ENCODE measurements at regions not wholly inside any gene's neighbourhood (a gene's known extent, or its start where the extent isn't known, plus 50 kb on each side); places are given as distances from the start of the nearest gene placed in this dataset.

DNA sequence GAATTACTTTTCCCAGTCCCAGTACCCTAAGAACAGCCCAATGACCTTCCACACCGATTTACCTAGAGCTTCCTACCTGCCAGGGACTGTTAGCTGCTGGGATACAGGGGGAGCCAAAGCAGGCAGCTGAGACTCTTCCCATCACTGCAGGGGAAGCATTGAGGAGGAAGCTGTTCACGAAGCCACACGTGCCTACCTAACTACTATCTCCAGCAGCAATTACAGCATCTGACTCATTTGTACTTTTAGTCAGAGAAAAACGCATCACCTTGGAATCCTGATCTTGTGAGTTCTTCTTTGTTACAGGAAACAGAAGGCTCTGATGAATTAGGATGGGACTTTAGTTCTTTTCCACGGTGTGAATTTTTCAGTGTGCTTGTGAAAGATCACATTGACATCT is 113.7 kb upstream of the DHX40 start:
- peak; percentile 65 for DNase-seq

DNA sequence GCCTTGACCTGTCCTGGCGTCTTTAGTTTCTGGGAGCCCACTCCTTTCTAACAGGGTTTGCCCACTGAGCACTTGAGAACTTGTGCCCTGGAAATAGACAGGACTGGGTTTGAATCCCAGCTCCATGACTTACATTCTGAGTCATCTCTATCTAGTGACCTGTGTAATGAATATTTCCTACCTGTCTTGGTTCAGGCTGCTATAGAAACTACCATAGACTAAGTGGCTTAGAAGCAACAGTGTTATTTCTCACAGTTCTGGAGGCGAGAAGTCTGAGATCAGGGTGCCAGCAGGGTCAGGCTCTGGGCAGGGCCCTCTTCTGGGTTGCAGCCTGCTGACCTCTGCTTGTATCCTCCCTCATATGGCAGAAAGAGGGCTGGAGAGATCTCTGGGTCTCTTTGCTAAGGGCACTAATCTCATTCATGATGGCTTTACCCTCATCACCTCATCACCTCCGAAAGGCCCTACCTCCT is 110.7 kb upstream of the DHX40 start:
- no peak for DNase-seq

DNA sequence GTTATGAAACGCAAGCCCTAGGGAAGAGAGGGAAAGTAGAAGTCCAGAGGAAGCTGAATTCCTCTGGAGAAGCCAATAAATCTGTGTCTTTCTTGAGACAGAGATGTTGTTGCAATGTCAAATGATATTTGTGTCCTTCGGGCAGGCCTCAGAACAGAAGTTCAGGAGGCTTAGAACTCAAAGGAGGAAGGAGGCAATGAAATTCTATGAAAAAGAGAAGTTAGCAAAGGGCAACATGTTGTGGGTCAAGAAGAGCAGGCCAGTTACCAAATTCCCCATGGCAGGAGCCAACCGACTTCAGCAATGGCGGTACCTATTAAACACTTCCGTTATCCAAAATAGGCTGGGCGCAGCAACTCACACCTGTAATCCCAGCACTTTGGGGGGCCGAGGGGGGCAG is 109.0 kb upstream of the DHX40 start:
- no peak for DNase-seq

DNA sequence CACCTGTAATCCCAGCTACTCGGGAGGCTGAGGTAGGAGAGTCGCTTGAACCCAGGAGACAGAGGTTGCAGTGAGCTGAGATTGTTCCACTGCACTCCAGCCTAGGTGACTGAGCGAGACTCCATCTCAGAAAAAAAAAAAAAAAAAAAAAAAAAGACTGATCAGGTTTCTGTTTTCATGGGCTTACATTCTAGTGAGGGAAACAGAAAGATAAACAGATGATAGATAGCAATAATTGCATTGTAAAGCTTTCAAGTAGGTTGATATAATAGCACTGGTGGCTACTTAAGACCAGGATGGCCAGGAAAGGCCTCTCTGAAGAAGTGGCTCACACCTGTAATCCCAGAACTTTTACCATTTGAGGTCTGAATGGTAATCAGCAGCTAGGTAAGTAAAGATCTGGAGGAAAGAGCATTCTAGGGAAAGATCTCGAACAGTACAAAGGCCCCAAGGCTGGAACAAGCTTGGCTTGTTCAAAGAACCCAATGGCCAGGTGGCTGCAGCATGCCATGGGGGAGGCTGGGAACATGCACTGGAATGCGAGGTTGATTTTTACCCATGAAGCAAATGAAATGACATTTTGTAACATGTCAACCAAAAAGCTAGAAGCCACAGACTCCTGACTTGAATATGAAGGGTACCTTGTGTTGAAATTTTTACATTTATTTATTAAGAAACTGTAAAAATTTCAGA is 108.3 kb upstream of the DHX40 start:
- DNase-seq = no peak

DNA sequence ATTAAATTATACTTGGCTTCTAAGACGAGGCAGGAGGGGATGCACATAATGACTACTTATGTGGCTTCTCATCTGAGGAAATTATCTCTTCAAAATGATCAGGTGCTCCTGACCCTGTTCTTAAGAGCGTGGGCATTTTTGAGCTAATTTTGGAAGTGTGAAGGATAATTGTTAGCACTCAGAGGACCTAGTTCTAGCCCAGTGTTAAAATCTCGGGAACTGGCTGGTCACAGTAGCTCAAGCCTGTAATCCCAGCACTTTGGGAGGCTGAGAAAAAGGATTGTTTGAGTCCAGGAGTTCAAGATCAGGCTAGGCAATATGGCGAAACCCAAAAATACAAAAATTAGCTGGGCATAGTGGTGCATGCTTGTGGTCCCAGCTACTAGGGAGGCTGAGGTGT is 103.0 kb upstream of the DHX40 start:
- DNase-seq = no peak

DNA sequence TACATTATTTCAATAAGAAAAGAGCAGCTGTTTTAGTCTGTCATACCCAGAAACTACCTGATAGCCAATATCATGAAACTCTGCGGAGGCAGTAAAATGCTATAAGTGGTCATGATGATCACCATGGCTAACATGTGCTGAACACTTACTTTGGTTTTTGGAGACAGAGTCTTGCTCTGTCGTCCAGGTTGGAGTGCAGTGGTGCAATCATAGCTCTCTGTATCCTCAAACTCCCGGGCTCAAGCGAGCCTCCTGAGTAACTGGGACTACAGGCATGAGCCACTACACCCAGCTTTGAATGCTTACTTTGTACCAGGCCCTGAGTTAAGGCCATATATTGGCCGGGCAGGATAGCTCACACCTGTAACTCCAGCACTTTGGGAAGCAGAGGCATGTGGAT is 101.2 kb upstream of the DHX40 start:
- no peak for DNase-seq

DNA sequence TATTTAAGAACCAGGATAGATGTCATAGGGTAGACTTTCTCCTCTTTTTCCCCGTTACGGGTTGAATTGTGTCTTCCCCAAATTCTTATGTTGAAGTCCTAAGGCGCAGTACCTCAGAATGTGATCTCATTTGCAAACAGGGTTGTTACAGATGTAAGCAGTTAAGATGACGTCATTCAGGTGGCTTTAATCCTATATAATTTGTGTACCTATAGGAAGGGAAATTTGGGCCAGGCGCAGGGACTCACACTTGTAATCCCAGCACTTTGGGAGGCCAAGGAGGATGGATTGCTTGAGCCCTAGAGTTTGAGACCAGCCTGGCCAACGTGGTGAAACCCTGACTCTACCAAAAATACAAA is 99.5 kb upstream of the DHX40 start:
- no peak for DNase-seq

DNA sequence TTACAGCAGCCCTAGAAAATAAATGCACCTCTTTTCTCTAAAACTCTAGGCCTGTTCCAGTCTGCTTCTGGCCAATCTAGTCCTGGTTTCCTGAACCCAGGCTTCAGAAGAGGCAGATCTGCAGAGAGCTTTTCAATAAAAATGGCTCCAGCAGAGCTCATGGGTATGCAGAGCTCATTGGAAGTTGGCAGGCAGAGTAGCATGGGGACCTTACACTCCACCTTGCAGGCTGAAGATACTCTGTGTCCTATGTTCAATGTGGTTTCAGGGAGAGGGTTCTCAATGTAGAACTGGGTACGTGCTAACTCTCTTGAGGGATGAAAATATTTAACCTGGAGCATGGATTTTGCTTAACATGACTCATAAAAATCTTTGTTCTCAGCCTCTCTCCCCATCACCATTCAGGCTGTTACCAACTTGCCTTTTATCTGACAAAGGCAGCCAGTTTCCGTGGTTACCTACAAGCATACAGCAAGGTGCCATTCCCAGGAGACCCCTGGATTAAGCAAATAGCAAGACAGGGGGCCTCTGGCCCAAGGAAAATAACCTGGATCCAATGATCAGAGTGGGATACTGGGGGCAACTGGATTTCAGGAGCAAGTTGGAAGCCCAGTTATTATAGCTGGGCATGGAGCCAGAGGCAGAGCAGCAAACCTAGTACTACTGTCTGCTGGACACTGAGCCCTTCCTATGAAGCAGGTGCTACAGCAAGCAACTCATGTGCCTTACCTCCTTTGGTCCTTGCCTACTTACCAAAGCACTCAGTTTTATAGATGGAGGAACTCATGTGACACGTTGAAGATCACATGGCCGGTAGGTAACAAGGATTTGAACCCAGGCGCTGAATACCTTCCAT is 98.2 kb upstream of the DHX40 start:
- no peak for DNase-seq

DNA sequence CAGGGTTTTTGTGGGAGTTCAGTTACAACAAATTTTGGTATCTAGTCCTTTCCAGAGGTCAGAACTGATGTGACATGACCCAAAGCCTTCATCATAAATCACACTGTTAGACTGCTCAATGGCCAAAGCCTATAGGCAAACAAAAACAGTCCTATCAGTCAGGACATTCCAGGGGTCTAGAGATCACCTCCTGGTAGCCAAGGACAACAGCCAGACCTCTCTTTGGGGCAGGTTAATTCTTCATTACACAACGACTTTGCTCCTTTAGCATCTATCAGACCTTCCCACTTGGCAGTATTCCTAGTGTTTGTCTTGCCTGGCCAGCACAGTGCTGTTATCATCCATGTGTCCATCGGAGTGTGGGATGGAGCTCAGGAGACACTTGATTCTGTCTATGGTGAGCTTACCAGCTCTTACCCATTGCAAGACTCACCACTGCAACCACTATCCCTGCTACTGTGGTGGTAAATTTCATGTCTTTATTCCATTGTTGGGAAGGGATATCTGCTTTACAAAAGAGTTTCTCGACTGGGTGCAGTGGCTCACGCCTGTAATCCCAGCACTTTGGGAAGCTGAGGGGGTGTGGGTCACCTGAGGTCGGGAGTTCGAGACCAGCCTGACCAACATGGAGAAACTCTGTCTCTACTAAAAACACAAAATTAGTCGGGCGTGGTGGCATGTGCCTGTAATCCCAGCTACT is 95.5 kb upstream of the DHX40 start:
- no peak for DNase-seq

DNA sequence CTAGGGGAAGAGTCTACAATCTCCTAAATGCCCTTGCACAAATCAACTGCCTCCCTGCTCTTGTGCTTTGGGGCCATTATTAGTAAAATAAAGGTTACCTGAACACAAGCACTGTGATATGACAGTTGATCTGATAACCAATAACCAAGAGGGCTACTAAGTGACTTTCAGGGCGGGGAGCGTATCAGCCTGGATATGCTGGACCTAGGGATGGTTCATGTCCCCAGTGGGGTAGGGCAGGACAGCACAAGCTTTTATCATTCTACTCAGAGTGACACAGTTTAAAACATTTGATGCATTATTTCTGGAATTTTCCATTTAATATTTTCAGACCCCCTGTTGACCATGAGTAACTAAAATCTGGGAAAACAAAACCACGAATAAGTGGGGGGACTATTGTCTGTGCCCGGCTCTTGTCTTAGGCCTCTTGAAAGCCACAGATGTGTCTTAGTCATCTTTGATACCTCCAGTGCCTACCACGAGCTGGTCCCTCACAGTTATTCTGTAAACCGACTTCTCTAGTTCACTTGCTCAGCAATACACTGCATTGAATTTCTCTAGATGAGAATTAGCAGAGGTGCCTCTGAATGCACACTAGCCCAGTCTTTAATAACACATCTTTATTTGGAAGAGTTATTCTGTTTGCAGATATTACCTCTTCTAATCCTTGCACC is 94.6 kb upstream of the DHX40 start:
- DNase-seq = no peak

DNA sequence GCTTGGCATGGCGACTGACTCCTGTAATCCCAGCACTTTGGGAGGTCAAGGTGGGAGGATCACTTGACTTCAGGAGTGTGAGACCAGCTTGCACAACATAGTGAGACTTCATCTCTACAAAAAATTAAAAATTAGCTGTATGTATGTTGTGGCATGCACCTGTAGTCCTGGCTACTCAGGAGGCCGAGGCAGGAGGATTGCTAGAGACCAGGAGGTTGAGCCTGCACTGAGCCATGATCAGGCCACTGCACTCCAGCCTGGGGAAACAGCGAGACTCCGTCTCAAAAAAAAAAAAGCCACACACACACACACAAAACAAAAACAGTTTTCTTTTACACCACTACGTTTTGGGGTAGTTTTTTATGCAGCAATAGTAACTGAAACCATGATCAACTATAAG is 89.0 kb upstream of the DHX40 start:
- DNase-seq = no peak

DNA sequence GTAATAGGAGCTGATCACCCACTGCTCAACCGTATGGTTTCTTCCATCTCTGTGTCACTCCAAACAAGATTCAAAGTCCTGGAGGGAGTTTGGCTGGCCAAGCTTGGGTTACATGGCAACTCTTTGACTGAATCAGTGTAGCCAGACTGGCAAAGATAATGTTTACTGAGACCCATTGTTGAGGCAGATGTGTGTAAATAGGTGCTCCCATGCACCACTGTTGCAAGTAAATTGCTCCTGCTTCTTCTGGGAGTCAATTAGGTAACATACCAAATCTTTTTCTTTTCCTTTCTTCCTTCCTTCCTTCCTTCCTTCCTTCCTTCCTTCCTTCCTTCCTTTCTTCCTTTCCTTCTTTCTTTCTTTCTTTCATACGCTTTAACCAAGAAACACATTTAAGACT is 86.3 kb upstream of the DHX40 start:
- no peak for DNase-seq

DNA sequence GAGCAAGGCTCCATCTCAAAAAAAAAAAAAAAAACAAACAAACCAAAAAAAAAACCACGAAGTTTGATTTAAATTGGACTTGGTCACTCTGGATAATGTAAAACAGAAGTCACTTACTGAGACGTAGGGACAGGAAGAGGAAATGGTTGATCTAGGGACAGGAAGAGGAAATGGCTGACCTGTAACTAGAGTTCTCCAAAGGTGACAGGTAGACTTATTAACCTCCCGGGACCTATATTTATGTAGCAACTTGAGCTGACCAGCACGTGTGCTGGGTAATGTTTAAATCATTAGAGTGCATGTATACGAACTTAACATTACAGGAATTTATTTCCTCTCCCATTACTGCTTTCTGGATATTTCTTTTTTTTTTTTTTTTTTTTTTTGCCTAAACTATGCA is 81.5 kb upstream of the DHX40 start:
- DNase-seq = no peak

DNA sequence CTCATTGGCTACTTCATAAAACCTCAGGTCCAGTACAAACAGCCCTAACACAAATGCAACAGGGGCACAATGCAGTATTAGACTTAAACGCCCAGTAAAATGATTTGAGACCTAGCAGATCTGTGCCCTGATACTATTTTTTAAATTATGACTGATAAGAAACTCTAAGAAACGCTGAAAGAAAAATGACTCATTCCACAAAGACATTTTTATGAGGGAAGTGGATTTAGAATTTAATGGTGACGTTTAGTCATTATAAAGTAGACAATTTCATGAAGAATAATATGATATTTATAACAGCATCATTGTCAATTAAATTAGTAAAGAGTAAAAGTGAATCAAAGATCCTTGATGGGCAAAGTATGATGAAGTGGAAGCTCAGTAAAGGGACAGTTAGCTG is 80.4 kb upstream of the DHX40 start:
- DNase-seq = no peak

DNA sequence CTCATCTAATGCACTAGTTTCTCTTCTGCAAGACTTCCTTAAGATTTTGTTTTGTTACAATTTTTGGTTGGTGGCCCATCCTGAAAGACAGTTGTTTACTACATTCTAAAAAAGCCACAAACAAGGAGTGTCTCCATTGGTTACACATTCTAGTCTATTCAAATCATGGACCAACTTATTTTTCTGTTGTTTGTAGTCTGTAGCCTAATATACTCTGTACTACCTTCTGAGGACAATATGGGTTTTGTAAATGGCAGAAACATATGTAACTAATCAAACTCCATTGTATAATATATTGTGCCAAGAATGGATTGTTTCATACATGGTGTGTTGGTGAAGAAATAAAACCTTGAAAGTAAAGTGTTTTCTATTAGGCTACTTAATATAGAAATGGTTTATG is 79.5 kb upstream of the DHX40 start:
- DNase-seq = no peak

DNA sequence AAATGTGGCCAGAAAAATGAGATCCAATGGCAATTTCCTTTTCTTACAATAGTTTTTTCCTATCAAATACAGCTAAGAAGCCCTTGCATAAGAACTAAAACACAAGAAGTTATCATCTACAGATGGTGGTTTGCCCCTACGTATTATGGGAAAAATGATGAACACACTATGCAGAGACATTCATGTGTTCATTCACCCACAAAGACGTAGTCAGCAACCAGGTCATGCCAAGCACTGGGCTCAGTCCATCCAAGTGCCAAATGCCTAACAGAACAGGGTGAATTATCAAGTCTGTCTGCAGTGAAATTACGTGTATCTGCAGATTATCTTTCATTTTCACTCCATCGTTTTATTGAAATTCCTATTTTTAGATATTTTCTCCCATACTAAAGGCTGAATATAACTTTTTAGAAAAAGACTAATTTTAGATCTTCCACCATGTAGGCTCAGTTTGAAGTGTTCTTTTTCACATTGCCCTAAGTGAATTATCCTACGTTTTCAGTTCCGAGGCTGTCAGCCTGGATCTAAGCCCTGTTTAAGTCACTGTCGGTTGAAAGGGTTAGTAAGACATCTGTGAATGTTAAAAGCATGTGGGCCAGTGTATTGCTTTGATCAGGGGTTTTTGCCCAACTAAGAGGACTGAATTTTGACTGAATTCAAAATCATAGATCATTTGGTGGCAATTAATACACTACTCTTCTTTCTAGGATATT is 78.1 kb upstream of the DHX40 start:
- peak; percentile 20 for DNase-seq

DNA sequence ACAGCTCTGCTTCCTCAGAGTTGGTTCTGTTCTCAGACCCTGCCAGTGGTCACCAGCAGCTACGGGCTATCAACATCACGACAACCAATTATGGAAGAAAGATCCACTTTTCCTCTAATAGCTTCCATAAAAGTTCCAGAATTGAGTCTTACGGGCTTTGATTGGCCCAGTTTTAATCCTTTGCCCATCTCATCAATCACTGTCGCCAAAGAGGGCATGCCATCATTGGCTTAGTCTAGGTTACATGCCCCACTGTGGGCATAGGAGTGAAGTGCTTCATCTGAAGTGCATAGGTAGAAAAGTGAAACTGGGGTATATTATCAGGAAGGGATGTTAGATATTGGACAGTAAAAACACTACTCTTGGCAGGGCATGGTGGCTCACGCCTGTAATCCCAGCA is 76.6 kb upstream of the DHX40 start:
- no peak for DNase-seq

DNA sequence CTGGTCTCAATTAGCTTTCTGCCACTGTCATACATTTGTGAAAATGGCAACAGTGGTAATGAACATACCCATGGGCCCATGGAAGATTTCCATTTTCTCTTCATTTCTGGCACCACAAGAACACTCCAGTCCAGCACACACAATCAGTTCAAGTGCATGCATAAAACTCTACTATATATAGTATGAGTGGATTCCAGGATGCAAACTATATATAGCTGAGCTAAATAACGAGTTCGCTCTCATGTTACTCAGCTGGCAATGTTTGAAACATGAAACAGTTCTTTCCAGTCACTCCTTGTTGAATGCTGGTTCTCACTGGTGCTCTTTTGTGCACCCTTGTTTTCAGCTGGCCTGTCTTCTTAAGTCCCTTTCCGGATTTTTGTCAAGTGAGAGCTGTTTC is 75.2 kb upstream of the DHX40 start:
- no peak for DNase-seq

DNA sequence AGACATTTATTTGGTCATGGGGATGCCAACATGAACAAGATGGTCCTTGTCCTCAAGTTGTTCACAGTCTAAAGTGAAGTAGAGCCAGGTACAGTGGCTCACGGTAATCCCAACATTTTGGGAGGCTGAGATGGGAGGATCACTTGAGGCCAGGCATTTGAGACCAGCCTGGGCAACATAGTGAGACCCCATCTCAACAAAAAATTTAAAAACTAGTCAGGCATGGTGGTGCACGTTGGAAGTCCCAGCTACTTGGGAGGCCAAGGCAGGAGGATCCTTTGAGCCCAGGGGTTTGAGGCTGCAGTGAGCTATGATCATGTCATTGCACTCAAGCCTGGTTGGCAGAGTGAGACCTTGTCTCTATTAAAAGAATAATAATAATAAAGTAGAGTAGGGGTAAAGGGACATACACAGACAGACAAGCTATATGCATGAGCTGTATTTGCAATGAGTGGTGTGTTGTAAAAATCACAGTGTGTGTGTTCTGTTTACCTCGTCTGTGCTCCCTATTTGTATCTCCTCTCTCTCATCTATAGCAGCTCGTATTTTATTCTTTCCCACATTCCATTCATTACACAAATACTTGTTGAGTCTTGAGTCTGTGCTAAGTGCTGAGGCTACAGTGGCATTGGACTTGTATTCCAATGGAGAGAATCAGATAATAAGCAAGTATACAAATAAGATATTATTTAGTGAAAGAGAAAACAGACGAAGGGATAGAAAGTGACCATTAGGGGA is 73.9 kb upstream of the DHX40 start:
- DNase-seq = peak; percentile 22

DNA sequence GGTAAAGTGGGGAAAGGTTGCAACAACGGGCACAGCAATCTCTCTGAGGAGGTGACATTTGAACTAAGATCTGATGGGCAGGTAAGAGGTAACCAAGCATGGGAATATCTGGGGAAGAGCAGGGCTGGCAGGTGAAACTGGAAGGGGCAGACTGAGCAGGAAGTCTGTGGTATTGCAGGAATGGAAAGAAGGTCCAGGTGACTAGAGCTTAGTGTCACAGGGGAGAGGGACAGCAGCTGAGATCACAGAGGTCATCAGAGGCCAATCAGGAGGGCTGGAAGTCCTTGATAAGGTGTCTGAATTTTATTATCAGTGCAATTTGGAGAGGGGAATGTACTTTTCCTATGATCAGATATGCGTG is 73.3 kb upstream of the DHX40 start:
- no peak for DNase-seq

DNA sequence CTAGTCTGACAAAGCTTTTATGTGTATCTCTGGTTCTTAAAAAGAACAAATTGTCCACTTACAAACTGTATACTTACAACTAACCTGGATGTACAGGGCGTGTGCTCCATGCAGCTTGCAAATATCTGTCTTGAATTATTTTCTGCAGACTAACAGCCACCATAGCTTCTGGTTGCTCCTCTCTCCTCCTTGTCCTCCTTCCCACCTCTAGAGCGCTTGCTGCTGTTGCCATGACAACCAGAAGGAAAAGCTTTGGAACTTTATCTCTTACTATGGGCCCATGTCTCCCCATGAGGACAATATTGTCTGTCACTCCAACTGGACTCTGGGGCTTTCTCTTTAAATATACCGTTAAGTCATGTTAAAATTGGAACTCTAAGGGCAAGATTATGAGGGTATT is 71.5 kb upstream of the DHX40 start:
- no peak for DNase-seq

Data from fibroblast of skin of abdomen (primary cell).